ENCODE measurements at regions not wholly inside any gene's neighbourhood (a gene's known extent, or its start where the extent isn't known, plus 50 kb on each side); places are given as distances from the start of the nearest gene placed in this dataset.
A peak's percentile ranks its signal among the peaks of the same experiment; 100 is the strongest.
"Not testable (repeated sequence)": the region's sequence is repeated elsewhere in the genome, so short reads cannot be mapped to it uniquely, and the experiment has no call there.

- DNase-seq = peak; percentile 27 to 70 (median 48)
These were observed 86.0 kb upstream of the SLC30A5 start for GRCh38 chr5:69007726-69008368.

- no peak for DNase-seq
These were observed 83.3 kb upstream of the SLC30A5 start for GRCh38 chr5:69010476-69010875.

GRCh38 chr5:69011910-69012309 is 81.9 kb upstream of the SLC30A5 start:
- DNase-seq = no peak

- DNase-seq = no peak
These were observed 80.3 kb upstream of the SLC30A5 start for GRCh38 chr5:69013481-69013880.

DNA sequence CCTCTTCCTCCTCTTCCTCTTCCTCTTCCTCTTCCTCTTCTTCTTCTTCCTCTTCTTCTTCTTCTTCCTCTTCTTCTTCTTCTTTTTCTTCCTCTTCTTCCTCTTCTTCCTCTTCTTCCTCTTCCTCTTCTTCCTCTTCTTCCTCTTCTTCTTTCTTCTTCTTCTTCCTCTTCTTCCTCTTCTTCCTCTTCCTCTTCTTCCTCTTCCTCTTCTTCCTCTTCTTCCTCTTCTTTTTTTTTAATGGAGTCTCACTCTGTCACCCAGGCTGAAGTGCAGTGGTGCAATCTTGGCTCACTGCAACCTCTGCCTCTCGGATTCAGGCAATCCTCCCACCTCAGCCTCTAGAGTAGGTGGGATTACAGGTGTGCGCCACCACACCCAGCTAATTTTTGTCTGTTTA is 79.8 kb upstream of the SLC30A5 start:
- DNase-seq = not testable (repeated sequence)

DNA sequence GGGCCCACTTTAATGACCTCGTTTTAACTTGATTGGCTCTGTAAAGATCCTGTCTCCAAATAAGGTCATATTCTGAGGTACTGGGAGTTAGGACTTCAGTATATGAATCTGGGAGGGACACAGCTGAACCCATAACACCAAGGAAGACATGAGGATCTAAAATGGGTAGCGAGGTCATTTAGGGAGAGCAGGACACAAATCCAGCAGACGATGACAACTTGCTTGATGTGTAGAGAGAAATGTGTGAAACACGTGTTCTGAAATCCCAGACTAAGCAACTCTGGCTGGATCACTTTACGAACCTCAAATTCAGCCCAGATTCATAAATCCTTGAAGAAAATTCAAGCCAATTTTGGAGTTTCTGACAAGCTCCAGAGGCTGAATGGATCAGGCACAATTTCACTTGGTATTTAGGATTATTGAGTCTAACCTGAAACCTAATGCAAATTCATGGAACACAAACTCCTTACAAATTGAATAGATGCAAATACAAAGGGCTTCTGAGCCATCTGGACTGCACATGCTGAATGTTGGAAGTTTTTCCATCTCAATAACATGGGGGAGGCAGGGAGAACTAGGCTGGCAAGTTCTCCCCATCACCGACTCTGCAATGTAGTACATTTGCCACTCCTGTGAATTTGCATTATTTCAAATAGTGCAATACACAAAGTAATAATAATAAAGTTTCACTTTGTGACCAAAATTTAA is 74.0 kb upstream of the SLC30A5 start:
- no peak for DNase-seq

GRCh38 chr5:69024241-69024651 is 69.6 kb upstream of the SLC30A5 start:
- peak in 2 of 6 experiments; percentile 16 to 25 for DNase-seq

- DNase-seq = no peak
These were observed 64.5 kb upstream of the SLC30A5 start for GRCh38 chr5:69029292-69029691.

DNA sequence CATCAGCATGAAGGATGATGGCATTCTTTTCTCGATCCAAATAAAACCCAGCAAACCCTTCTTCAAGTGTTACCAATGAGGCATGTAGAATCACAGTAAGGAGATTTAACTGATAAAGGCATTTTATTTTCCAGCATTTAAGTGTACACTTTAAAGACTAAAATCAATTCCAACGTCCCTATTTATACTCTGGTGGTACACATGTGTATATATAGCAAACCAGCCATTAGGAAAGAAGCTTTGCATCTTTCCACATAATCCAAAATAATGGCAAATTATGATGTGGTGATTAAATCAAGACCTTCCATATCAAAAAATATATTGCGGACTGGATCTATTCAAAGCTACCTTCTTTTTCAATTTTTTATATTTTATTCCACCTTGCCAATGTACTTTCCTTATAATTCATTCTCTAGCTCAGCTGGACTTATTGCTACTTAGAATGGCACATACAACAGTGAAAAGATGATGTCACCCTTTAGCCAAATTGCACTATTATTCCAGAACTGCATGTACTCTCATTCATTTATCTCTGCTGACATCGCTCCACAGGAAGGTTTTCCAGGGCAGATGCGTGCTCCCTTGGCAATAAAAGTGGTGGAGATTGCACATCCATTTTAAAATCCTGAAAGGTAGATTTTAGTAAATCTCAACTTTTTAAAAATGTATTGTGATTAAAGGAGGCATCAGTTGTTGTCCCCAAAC is 63.3 kb upstream of the SLC30A5 start:
- DNase-seq = no peak

- no peak for DNase-seq
These were observed 61.8 kb upstream of the SLC30A5 start for GRCh38 chr5:69032009-69032408.

GRCh38 chr5:69033690-69034089 is 60.1 kb upstream of the SLC30A5 start:
- DNase-seq = no peak

DNA sequence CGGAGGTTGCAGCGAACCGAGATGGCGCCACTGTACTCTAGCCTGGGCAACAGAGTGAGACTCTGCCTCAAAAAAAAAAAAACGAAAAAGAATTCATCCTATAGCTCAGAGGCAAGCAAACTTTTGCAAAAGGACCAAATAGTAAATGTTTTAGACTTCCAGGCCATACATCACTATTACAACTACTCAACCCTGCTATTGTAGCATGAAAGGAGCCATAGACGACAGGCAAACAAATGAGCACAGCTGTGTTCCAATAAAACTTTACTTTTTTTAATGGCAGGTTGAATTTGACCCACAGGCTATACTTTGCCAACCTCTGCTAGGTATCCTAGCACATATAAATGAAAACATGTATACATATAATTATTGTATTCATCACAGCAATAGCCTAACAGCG is 58.9 kb upstream of the SLC30A5 start:
- DNase-seq = no peak

DNA sequence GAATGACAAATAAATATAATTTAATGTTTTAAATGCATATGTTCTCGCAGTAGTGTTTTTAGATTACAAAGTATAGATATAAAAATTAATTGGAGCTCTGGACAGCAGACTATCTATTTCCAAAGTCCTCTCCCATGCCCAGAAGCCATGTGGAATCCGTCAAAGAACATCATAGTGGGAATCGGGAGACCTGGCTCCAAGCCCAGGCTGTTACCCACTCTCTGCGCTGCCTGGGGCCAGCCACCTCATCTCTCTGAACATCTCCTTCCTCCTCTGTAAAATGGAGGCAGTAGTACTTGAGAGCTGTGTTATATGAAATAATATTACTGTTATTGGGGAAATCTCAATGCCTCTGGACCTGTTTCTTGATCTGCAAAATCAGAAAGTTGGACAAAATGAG is 58.1 kb upstream of the SLC30A5 start:
- no peak for DNase-seq

DNA sequence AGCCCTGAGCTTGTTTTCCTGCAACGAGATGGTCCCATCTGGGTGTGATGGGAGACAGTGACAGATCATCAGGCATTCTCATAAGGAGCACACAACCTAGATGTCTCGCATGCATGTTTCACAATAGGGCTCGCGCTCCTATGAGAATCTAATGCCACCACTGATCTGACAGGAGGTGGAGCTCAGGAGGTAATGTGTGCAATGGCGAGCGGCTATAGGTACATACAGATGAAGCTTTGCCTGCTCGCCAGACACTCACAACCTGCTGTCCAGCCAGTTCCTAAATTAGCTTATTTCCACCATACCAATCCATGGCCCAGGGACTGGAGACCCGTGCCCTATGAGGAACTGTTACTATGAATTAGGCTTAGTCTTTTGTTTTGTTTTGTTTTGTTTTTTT is 55.3 kb upstream of the SLC30A5 start:
- DNase-seq = no peak

DNA sequence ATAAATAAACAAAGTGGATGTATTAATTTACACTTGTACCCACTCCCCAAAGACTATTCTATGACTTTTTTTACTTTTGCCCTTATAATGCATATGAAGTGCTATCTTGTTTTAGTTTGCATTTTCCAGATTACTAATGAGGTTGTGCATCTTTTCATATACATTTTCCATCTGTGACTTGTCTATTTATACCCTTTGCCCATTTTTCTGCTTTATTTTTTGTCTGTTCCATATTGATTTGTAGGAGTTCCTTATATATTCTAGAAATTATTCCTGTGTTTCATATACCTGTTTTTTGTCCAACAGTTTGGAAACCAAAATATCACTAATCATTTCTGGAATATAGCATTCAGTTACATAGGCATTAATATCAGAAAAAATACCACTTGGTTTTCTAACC is 54.0 kb upstream of the SLC30A5 start:
- no peak for DNase-seq

DNA sequence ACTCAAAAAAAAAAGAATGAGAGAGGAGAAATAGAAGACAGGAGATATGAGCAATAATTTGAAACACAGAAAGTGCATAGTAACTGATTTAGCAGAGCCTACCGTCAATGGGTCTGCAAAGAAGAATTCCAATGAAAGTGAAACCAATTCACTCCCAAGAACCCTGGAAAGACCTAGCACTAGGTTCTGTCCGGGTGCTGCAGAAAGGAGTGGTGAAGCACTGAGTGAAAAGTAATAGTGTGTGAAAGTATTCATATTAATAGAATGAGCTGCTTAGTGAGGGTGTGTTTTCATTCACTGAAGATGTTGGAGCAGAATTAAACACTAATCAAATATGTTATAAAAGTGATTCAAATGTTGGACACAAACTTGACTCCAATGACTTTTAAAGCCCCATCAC is 51.3 kb upstream of the SLC30A5 start:
- no peak for DNase-seq

GRCh38 chr5:69042915-69043654 is 50.7 kb upstream of the SLC30A5 start:
- peak; percentile 40 to 94 (median 80) for DNase-seq

DNA sequence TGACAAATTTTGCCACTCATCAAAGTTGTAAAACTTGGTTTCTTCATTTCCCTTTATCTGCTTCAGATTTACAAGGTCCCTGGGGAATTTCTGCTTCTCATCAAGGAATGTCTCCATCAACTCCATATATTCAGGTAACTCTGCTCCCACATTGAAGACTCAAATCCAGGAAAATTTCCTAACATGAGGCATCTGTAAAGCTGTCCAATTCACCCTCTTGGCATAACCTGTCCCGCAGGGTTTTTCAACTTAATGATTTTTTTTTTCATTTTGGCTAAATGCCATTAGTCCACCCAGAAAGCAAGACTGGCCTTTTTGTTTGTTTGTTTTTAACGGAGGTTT is 50.2 kb upstream of the SLC30A5 start:
- DNase-seq = peak in 1 of 6 experiments; percentile 29
